IPS-NIHi7 (cell line): ENCODE measurements at regions not wholly inside any gene's neighbourhood (a gene's known extent, or its start where the extent isn't known, plus 50 kb on each side); places are given as distances from the start of the nearest gene placed in this dataset.

Experiments used
- DNase-seq: peaks from one replicate; pipeline ENCODE4 v3.0.0; 2012; ENCODE audit warnings: mixed read lengths; ENCODE audit errors: extremely low spot score

DNA sequence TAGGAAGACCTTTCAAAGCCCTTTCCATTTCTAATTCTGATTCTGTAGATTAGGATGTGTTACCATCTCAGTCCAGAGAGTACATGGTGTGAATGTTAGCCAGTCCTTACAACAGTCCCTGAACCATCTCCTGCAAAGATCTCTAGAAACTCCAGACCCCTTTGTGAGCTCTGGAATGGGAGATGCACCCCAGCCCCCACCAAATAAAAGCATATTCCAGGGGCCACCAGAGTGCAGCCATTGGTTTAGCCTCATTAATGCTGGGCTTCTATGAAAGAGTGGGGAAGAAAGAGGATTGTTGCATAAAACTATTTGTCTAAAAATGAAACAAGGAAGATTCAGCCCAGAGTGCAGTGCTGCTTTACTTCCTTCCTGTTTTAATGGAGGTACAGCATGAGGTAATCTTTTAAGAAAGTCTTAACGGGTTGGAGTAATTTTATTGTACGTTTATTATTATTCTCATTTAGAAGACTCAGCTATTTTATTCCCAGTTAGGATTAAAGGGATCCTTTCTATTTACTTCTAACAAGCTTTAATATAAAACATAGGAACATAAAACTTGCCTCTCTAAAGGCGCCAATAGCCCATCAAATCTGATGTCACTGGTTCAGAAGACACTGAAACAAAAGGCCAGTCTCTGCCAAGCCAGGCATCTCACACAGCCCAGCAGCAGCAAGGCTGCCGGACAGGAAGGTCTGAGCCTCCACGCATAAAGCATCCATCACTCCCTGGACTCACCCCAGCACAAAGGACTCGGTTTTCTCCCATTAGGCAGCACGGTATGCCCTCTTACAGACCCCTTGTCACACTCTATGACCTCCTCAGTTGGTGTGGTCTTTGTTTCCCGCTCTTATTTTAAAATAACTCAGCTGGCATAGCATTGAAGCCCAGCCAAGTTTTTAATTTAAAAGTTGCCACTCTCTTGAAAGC, 203.9 kb upstream of the BLID start:
- no peak for DNase-seq

GRCh38 chr11:122319085-122319484, 203.1 kb upstream of the BLID start:
- no peak for DNase-seq

- DNase-seq, result peak; percentile 26
Observed at GRCh38 chr11:122317305-122317704, 201.3 kb upstream of the BLID start.

GRCh38 chr11:122313581-122313980, 197.6 kb upstream of the BLID start:
- DNase-seq, result no peak

DNA sequence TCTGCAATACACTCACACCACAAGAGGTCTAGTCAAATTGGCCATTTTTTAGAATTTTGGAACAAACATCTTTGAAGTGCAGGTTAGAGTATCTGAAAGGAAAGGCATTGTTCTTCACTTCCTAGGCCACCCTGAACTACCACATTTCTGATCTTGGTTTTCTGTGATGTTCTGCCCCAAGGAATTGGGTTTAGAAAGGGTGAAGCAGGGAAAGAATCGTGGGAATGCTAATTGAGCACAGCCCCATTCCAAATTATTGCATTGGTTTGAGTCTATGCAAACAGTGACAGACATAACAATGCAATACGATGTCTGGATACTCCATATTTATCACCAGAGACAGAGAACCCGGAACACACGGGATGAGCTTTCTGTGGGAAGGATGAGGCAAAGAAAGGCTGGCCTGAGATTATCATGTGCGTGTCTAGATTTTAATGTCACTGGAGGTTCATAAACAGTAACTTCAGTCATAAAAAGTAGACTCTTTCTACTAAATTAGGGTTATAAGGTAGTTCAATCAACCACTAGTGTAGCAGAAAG, 195.3 kb upstream of the BLID start:
- no peak for DNase-seq

- no peak for DNase-seq
Observed at GRCh38 chr11:122310766-122311165, 194.8 kb upstream of the BLID start.

GRCh38 chr11:122309262-122309925, 193.4 kb upstream of the BLID start:
- DNase-seq, result no peak

GRCh38 chr11:122308226-122308625, 192.2 kb upstream of the BLID start:
- DNase-seq, result no peak

DNA sequence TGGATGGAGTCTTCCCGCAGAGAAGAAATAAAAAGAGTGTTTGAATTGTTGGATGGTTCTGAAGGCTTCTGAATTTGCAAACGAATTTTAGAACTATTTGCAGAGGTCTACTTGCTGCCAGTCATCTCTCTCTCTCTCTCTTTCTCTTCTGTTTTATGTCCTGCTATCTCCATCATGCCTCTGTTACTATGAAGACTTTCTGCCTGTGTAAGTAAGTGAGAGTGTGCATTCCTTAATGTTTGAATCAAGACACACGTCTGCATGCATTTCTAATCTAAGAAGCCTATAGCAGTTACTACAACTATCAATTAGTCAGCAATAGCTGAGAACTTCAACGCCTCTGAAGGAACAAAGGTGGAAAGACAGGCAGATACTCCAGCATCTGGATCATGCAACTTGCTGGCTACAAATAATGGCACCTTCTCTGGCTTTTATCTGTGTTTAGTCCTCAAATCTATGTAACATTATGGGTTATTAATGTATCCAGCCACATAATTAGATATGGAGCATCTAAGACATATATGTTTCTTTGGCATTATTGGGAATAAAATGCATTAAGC, 191.5 kb upstream of the BLID start:
- DNase-seq, result no peak

DNA sequence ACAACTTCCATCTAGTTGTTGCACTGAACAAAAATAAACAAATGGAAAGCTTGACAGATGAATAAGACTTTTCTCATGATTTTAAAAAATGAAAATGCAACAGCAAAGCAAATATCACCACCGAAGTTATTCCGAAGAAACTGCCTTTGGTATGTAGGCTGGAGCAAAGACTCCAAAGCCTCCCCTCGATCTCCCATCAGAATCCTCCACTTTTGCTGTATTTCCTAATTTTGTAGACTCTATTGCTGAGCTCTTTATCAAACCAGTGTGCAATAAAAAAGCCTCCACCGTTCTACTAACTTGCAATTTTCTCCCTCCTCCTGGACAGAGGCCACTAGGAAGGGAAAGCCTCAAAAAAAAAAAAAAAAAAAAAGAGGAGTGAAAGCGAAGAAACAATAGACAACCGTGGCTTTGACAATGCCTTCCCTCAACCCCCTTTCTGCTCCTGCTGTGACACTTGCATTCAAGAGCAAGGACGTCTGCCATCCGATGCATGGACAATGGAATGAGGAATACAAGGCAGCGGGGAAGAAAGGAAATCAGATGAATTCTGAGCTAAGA, 190.9 kb upstream of the BLID start:
- DNase-seq, result peak; percentile 46

- no peak for DNase-seq
Observed at GRCh38 chr11:122305426-122306320, 189.7 kb upstream of the BLID start.

GRCh38 chr11:122304973-122305372, 189.0 kb upstream of the BLID start:
- DNase-seq, result no peak

DNA sequence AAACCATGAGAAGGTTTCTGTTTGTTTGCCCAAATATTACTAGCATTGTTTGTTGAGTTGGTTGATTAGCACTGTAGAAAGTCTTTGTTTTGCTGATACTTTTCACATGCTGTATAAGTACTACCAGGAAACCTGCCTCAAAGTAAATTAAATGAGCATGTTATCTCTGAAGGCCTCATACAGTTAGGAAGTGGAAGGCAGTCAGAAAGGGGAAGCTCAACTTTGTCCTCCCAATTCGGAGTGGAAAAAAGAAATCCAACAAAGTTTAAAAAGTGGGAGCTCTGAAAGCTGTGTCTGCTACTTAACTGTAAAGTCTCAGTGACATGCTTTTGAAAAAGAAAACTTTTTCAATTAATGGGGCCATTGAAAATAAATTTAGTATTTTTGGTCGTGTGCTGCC, 188.3 kb upstream of the BLID start:
- DNase-seq, result no peak

- no peak for DNase-seq
Observed at GRCh38 chr11:122294041-122294440, 178.0 kb upstream of the BLID start.

DNA sequence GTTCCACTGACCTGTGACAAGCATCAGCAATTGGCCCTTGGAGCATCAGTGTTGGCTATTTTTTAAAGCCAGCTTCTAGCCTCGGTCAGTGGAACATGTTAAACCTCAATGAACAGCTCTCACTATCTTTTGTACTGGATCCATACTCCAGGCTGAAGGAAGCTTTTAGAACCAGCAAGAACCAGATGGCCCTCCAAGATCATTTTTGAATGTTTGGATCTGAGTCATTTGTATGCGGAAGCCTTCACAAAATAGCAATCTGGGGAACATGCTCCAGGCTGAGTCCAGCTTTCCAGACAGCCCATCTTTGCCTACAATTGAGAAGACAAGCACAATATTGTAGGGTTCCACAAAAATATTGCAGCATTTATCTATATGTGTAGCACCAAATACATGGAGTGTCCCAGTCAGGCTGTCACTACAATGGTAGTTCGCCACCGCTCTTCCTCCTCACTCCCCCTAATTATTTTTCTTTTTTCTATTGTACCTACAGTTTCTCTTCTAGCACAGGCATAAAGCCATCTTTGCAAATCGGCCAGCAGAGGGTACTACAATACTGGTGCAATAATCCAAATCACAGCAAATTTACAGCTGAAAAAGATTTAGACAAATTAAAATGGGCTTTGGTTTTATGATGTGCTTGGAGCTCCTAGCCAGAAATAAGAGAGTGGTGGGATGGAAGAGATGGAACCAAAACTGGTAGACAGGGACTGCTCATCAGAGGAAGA, 177.4 kb upstream of the BLID start:
- no peak for DNase-seq

- no peak for DNase-seq
Observed at GRCh38 chr11:122287401-122287800, 171.4 kb upstream of the BLID start.

GRCh38 chr11:122285070-122285988, 169.3 kb upstream of the BLID start:
- no peak for DNase-seq

GRCh38 chr11:122280870-122281269, 164.9 kb upstream of the BLID start:
- DNase-seq, result no peak

DNA sequence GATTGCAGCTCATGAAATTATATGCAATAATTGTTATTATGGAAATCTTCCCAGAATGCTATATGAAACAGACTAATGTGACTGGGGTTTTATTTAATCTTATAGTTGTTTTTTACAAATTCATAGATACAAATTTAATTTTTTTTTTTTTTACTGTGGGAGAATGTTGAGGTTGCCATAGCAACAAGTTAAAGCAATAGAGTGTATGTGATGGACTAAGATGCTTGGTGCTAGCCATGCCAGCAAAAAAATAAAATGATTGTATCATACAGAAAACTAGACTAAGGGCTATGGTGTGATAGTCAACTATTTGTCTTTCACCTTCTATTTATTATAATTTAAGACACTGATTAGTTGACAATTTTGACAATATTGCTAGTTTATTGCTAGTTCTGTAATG, 163.2 kb upstream of the BLID start:
- no peak for DNase-seq
